Keratinocyte (primary cell): ENCODE measurements at regions not wholly inside any gene's neighbourhood (a gene's known extent, or its start where the extent isn't known, plus 50 kb on each side); places are given as distances from the start of the nearest gene placed in this dataset.

Experiments used
- DNase-seq: peaks from one replicate; pipeline ENCODE4 v3.0.0-alpha.2; 2011; ENCODE audit warnings: low read depth, missing footprints, low spot score
- FAIRE-seq: peaks from 2 replicates; lab custom pipeline; 2011; peaks lifted over from hg19 to GRCh38; lab: Jason Lieb, UNC
- H2AFZ ChIP-seq: 2 replicates; pipeline ENCODE4 v1.6.0; 2012; ENCODE audit warnings: low read length, control low read depth, inconsistent platforms; ENCODE audit not compliant: control insufficient read depth
- H3K27ac ChIP-seq: 2 replicates; pipeline ENCODE4 v1.5.1; 2011; ENCODE audit warnings: low read length; ENCODE audit not compliant: control insufficient read depth, insufficient read depth
- H3K27me3 ChIP-seq: 3 replicates; pipeline ENCODE4 v1.6.0; 2011; ENCODE audit warnings: low read length; ENCODE audit not compliant: control insufficient read depth, insufficient read depth; ENCODE audit errors: extremely low read depth
- H3K36me3 ChIP-seq, 2 experiments: 2 replicates in 1 of 2; 3 replicates in 1 of 2; pipeline ENCODE4 v1.5.1; 2011; ENCODE audit warnings: low read length in 2 of 2, mild to moderate bottlenecking in 1 of 2; ENCODE audit not compliant: control insufficient read depth in 2 of 2, insufficient read depth in 2 of 2; ENCODE audit errors: extremely low read depth in 1 of 2
- H3K4me1 ChIP-seq: 3 replicates; pipeline ENCODE4 v1.5.1; 2011; ENCODE audit warnings: low read length; ENCODE audit not compliant: control insufficient read depth, insufficient read depth; ENCODE audit errors: extremely low read depth
- H3K4me2 ChIP-seq: 3 replicates; pipeline ENCODE4 v1.6.0; 2011; ENCODE audit warnings: low read depth, low read length; ENCODE audit not compliant: control insufficient read depth, insufficient read depth; ENCODE audit errors: extremely low read depth
- H3K4me3 ChIP-seq, 3 experiments: fragments of 200-600 bp in 1 of 3; sonication (generic) in 1 of 3; 2 replicates in 2 of 3; 3 replicates in 1 of 3; pipeline ENCODE4 v1.5.1; 2011 to 2016; ENCODE audit warnings: low read length in 3 of 3, mild to moderate bottlenecking in 3 of 3, control low read depth in 2 of 3, inconsistent platforms in 1 of 3, low read depth in 1 of 3, mixed read lengths in 1 of 3, mixed run types in 1 of 3, moderate library complexity in 1 of 3; ENCODE audit not compliant: control insufficient read depth in 2 of 3, insufficient read depth in 2 of 3; ENCODE audit errors: extremely low read depth in 1 of 3
- H3K79me2 ChIP-seq: 2 replicates; pipeline ENCODE4 v1.6.0; 2012; ENCODE audit warnings: low read length; ENCODE audit not compliant: control insufficient read depth, insufficient read depth
- H3K9ac ChIP-seq: 3 replicates; pipeline ENCODE4 v1.6.0; 2011; ENCODE audit warnings: low read length; ENCODE audit not compliant: control insufficient read depth, insufficient read depth; ENCODE audit errors: extremely low read depth
- H3K9me1 ChIP-seq: 3 replicates; pipeline ENCODE4 v1.6.0; 2011; ENCODE audit warnings: low read length; ENCODE audit not compliant: control insufficient read depth, insufficient read depth; ENCODE audit errors: extremely low read depth
- H3K9me3 ChIP-seq: 2 replicates; pipeline ENCODE4 v1.5.1; 2012; ENCODE audit warnings: low read depth, low read length; ENCODE audit not compliant: control insufficient read depth
- H4K20me1 ChIP-seq: 3 replicates; pipeline ENCODE4 v1.6.0; 2011; ENCODE audit warnings: low read length; ENCODE audit not compliant: control insufficient read depth, insufficient read depth; ENCODE audit errors: extremely low read depth
- EZH2 ChIP-seq: IDR thresholded peaks from one replicate; pipeline ENCODE4 v1.6.1; 2012; ENCODE audit warnings: inconsistent platforms, mild to moderate bottlenecking, low read length, moderate library complexity
- dilution Hi-C: fragments of 300-500 bp; cut with MboI; formaldehyde crosslinking; loops from one replicate; pipeline ENCODE4 v1.7.0; 2020; ENCODE audit warnings: low sequenced_read_pairs; ENCODE audit not compliant: extremely low pct_ligation_motif_present
- TF ChIP-seq, protein P1 (sequence below), 3 experiments: IDR thresholded peaks in 1 of 3; conservative IDR thresholded peaks in 1 of 3; optimal IDR thresholded peaks in 1 of 3; 2 replicates in 2 of 3; 3 replicates in 1 of 3; pipeline versions ENCODE3 to v1.5.1; 2011; ENCODE audit warnings: low read length in 3 of 3, mild to moderate bottlenecking in 3 of 3, moderate library complexity in 2 of 3, control low read depth in 1 of 3, inconsistent platforms in 1 of 3; ENCODE audit not compliant: insufficient read depth in 2 of 3; ENCODE audit errors: extremely low read depth in 1 of 3

DNA sequence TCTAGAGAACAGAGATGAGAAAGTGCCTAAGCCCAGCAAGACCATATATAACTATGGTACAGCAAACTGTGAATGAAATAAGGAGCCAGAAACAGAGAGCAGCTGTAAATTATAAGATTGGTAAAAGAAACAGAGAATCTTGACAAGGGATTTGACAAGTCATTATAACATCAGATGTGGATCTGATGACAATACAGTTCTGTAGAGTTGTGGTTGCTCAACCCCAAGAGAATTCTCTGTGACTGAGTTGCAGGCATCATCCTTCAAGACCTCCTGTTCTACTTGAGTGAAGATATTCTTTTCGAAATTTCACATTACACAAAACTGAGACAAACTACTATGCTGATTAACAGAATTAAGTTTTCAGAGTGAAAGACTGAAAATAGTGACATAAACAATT lies 343.1 kb upstream of the SLC39A10 start:
- no peak overlapping the region for H3K9ac ChIP-seq
- no peaks in the 10 kb centered on the region for H3K36me3 ChIP-seq
- no peak overlapping the region for H3K4me3 ChIP-seq
- H3K27me3 ChIP-seq, result no peaks in the 10 kb centered on the region
- H3K9me1 ChIP-seq, result no peaks in the 10 kb centered on the region
- dilution Hi-C loops, result no loop called here
- H3K9me3 ChIP-seq, result no peaks in the 10 kb centered on the region
- FAIRE-seq, result no peak
- H3K4me1 ChIP-seq, result peaks cover 10% of the 10 kb centered on the region
- no peaks in the 10 kb centered on the region for H4K20me1 ChIP-seq
- no peak overlapping the region for H2AFZ ChIP-seq
- no peaks in the 10 kb centered on the region for H3K79me2 ChIP-seq
- TF ChIP-seq, protein P1, sequence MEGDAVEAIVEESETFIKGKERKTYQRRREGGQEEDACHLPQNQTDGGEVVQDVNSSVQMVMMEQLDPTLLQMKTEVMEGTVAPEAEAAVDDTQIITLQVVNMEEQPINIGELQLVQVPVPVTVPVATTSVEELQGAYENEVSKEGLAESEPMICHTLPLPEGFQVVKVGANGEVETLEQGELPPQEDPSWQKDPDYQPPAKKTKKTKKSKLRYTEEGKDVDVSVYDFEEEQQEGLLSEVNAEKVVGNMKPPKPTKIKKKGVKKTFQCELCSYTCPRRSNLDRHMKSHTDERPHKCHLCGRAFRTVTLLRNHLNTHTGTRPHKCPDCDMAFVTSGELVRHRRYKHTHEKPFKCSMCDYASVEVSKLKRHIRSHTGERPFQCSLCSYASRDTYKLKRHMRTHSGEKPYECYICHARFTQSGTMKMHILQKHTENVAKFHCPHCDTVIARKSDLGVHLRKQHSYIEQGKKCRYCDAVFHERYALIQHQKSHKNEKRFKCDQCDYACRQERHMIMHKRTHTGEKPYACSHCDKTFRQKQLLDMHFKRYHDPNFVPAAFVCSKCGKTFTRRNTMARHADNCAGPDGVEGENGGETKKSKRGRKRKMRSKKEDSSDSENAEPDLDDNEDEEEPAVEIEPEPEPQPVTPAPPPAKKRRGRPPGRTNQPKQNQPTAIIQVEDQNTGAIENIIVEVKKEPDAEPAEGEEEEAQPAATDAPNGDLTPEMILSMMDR (optimal IDR thresholded peaks at IDR 0.05 in 1 of 3, IDR thresholded peaks at IDR 0.05 in 1 of 3, conservative IDR thresholded peaks at IDR 0.05 in 1 of 3; ENCODE audit: extremely low read depth in 1 of 3, insufficient read depth in 2 of 3, low read length in 3 of 3), result no peak
- TF ChIP-seq EZH2, result no peak
- no peak overlapping the region for H3K4me2 ChIP-seq
- no peak overlapping the region for H3K27ac ChIP-seq
- no peak for DNase-seq

DNA sequence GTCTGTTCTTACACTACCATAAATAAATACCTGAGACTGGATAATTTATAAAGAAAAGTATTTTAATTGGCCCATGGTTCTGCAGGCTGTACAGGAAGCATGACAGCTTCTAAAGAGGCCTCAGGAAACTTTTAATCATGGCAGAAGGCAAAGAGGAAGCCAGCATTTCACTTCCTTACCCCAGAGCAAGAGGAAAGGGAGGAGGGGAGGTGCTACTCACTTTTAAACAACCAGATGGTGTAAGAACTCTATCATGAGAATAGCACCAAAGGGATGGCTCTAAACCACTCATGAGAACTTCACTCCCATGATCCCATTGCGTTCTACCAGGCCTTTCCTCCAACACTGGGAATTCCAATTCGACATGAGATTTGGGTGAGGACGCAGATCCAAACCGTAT lies 344.4 kb upstream of the SLC39A10 start:
- no peaks in the 10 kb centered on the region for H3K9me1 ChIP-seq
- TF ChIP-seq, protein P1 (optimal IDR thresholded peaks at IDR 0.05 in 1 of 3, IDR thresholded peaks at IDR 0.05 in 1 of 3, conservative IDR thresholded peaks at IDR 0.05 in 1 of 3; ENCODE audit: extremely low read depth in 1 of 3, insufficient read depth in 2 of 3, low read length in 3 of 3), result no peak
- TF ChIP-seq EZH2, result no peak
- FAIRE-seq (no peak), DNase-seq (no peak)
- no peak overlapping the region for H2AFZ ChIP-seq
- no peaks in the 10 kb centered on the region for H3K27me3 ChIP-seq
- H3K4me1 ChIP-seq, result no peaks in the 10 kb centered on the region
- no peaks in the 10 kb centered on the region for H3K79me2 ChIP-seq
- H3K9ac ChIP-seq, result no peak overlapping the region
- H3K27ac ChIP-seq, result no peak overlapping the region
- no peaks in the 10 kb centered on the region for H4K20me1 ChIP-seq
- no peak overlapping the region for H3K4me2 ChIP-seq
- no peak overlapping the region for H3K4me3 ChIP-seq
- H3K36me3 ChIP-seq, result no peaks in the 10 kb centered on the region
- dilution Hi-C loops, result no loop called here
- H3K9me3 ChIP-seq, result no peaks in the 10 kb centered on the region
